SK-N-SH (cell line): ENCODE measurements at regions not wholly inside any gene's neighbourhood (a gene's known extent, or its start where the extent isn't known, plus 50 kb on each side); places are given as distances from the start of the nearest gene placed in this dataset.
"Not testable (repeated sequence)": the region's sequence is repeated elsewhere in the genome, so short reads cannot be mapped to it uniquely, and the experiment has no call there.

Experiments used
- CTCF ChIA-PET: fragments of 300-600, 350-600 bp; formaldehyde crosslinking; extraction: SDS; loops from one replicate; lab custom pipeline; 2021; lab: Yijun Ruan, JAX
- POLR2A ChIA-PET: fragments of 350-600 bp; sonication (Branson Sonifier 250); formaldehyde crosslinking; extraction: SDS; loops from one replicate; lab custom pipeline; 2020; ENCODE audit warnings: antibody characterized with exemption, inconsistent platforms; lab: Yijun Ruan, JAX
- DNase-seq: peaks from one replicate; pipeline ENCODE4 v3.0.0; 2012
- H2AFZ ChIP-seq: fragments of 200-600 bp; sonication (generic); 2 replicates; pipeline ENCODE4 v1.8.1; 2016; ENCODE audit warnings: antibody characterized with exemption, mild to moderate bottlenecking, low read depth
- H3F3A ChIP-seq: fragments of 200-600 bp; sonication (generic); replicated peaks from 2 replicates; pipeline ENCODE3; 2016; ENCODE audit warnings: antibody characterized with exemption, mild to moderate bottlenecking; ENCODE audit not compliant: insufficient read depth
- H3K27ac ChIP-seq, 2 experiments: fragments of 200-500 bp in 1 of 2; fragments of 200-600 bp in 1 of 2; sonication (Bioruptor generic) in 1 of 2; sonication (generic), shearing (Covaris generic) in 1 of 2; 2 replicates each; pipeline versions ENCODE4 v1.5.1 to v1.6.1; 2014 to 2016; ENCODE audit warnings: low read depth in 2 of 2, inconsistent platforms in 1 of 2, low read length in 1 of 2, mild to moderate bottlenecking in 1 of 2, mixed read lengths in 1 of 2
- H3K27me3 ChIP-seq: fragments of 200-600 bp; sonication (generic), shearing (Covaris generic); 2 replicates; pipeline ENCODE4 v1.6.1; 2016; ENCODE audit warnings: mixed run types; ENCODE audit not compliant: insufficient read depth
- H3K36me3 ChIP-seq, 2 experiments: fragments of 200-500 bp in 1 of 2; fragments of 200-600 bp in 1 of 2; sonication (Bioruptor generic) in 1 of 2; sonication (generic) in 1 of 2; replicated peaks in 1 of 2; 2 replicates each; pipeline versions ENCODE3 to v1.5.1; 2014 to 2016; ENCODE audit warnings: low read length in 1 of 2, mild to moderate bottlenecking in 1 of 2; ENCODE audit not compliant: insufficient read depth in 2 of 2, control insufficient read depth in 1 of 2
- H3K4me1 ChIP-seq, 2 experiments: fragments of 200-500 bp in 1 of 2; fragments of 200-600 bp in 1 of 2; sonication (Bioruptor generic) in 1 of 2; sonication (generic), shearing (Covaris generic) in 1 of 2; 2 replicates each; pipeline versions ENCODE4 v1.5.1 to v1.6.1; 2014 to 2016; ENCODE audit warnings: low read depth in 1 of 2, low read length in 1 of 2, mixed run types in 1 of 2; ENCODE audit not compliant: insufficient read depth in 2 of 2, control insufficient read depth in 1 of 2
- H3K4me2 ChIP-seq: fragments of 200-600 bp; sonication (generic), shearing (Covaris generic); 2 replicates; pipeline ENCODE4 v1.6.1; 2017; ENCODE audit warnings: mixed run types
- H3K4me3 ChIP-seq, 2 experiments: fragments of 200-500 bp in 1 of 2; fragments of 200-600 bp in 1 of 2; sonication (Bioruptor generic) in 1 of 2; sonication (generic), shearing (Covaris generic) in 1 of 2; 2 replicates each; pipeline versions ENCODE4 v1.5.1 to v1.8.1; 2014 to 2016; ENCODE audit warnings: low read depth in 2 of 2, inconsistent platforms in 1 of 2, low read length in 1 of 2, mild to moderate bottlenecking in 1 of 2, mixed read lengths in 1 of 2, moderate library complexity in 1 of 2
- H3K79me2 ChIP-seq: fragments of 200-600 bp; sonication (generic); 2 replicates; pipeline ENCODE4 v1.8.1; 2017; ENCODE audit warnings: mild to moderate bottlenecking; ENCODE audit not compliant: insufficient read depth
- H3K9ac ChIP-seq: fragments of 200-600 bp; sonication (generic); 2 replicates; pipeline ENCODE4 v1.6.1; 2017; ENCODE audit warnings: mixed run types
- H3K9me2 ChIP-seq: fragments of 200-600 bp; sonication (generic); 2 replicates; pipeline ENCODE4 v1.6.1; 2017; ENCODE audit warnings: mixed run types
- H3K9me3 ChIP-seq: fragments of 200-600 bp; sonication (generic); 2 replicates; pipeline ENCODE4 v1.6.1; 2017; ENCODE audit warnings: mixed run types, mild to moderate bottlenecking, moderate library complexity
- H4K20me1 ChIP-seq: fragments of 200-600 bp; sonication (generic); 2 replicates; pipeline ENCODE4 v1.6.1; 2017; ENCODE audit warnings: mild to moderate bottlenecking, mixed run types; ENCODE audit not compliant: insufficient read depth
- CTCF ChIP-seq: fragments of 200-600 bp; sonication (generic); IDR thresholded peaks from 2 replicates; pipeline ENCODE4 v1.6.1; 2017; ENCODE audit warnings: antibody characterized with exemption, mild to moderate bottlenecking, moderate library complexity
- ELF1 ChIP-seq: IDR thresholded peaks from 2 replicates; pipeline ENCODE4 v1.4.0; 2012
- EP300 ChIP-seq, 2 experiments: IDR thresholded peaks; 2 replicates each; pipeline versions ENCODE4 v1.4.0 to v1.6.1; 2012; ENCODE audit warnings: borderline replicate concordance in 1 of 2, low read depth in 1 of 2, low read length in 1 of 2
- FOSL2 ChIP-seq: IDR thresholded peaks from 2 replicates; pipeline ENCODE4 v1.4.0; 2012; ENCODE audit warnings: low read depth, mild to moderate bottlenecking, moderate library complexity, borderline replicate concordance
- MXI1 ChIP-seq: IDR thresholded peaks from 2 replicates; pipeline ENCODE4 v1.6.1; 2012; ENCODE audit warnings: mild to moderate bottlenecking, low read depth, low read length, improper control_type of control experiment
- NRF1 ChIP-seq: IDR thresholded peaks from 2 replicates; pipeline ENCODE4 v1.6.1; 2012; ENCODE audit warnings: low read depth, mild to moderate bottlenecking, low read length
- PBX3 ChIP-seq: IDR thresholded peaks from 2 replicates; pipeline ENCODE4; 2012
- RCOR1 ChIP-seq: fragments of 150-350 bp; IDR thresholded peaks from 2 replicates; pipeline ENCODE4 v1.6.1; 2017; ENCODE audit warnings: antibody characterized with exemption, low read length
- SIN3A ChIP-seq: IDR thresholded peaks from 2 replicates; pipeline ENCODE4 v1.6.1; 2012; ENCODE audit warnings: low read depth, mild to moderate bottlenecking, low read length, moderate library complexity, borderline replicate concordance
- TAF1 ChIP-seq: IDR thresholded peaks from 2 replicates; pipeline ENCODE4 v1.6.1; 2012; ENCODE audit warnings: low read depth, mild to moderate bottlenecking, low read length, moderate library complexity, borderline replicate concordance
- TEAD4 ChIP-seq: IDR thresholded peaks from 2 replicates; pipeline ENCODE4 v1.4.0; 2012; ENCODE audit warnings: mild to moderate bottlenecking, borderline replicate concordance; ENCODE audit not compliant: insufficient read depth
- USF1 ChIP-seq: IDR thresholded peaks from 2 replicates; pipeline ENCODE4 v1.4.0; 2012; ENCODE audit warnings: low read depth, borderline replicate concordance
- ZBTB33 ChIP-seq: IDR thresholded peaks from 2 replicates; pipeline ENCODE4 v1.4.0; 2012; ENCODE audit warnings: low read depth, borderline replicate concordance
- WGBS: methylation state at CpG from one replicate; pipeline ENCODE4 v1.1.6; 2017; ENCODE audit warnings: low lambda C conversion rate; 5-methylcytosine and 5-hydroxymethylcytosine counted together

GRCh38 chr2:47698436-47698972 lies 84.4 kb upstream of the MSH6 start:
- POLR2A ChIA-PET, result not testable (repeated sequence)
- WGBS, result 19% methylated on average over 4 of the region's 4 CpGs

GRCh38 chr2:47697681-47698435 lies 85.1 kb upstream of the MSH6 start:
- H3F3A ChIP-seq, H3K27ac ChIP-seq, H3K79me2 ChIP-seq, POLR2A ChIA-PET, H3K4me2 ChIP-seq, H3K4me1 ChIP-seq, H3K27me3 ChIP-seq, H3K9ac ChIP-seq, H2AFZ ChIP-seq, H3K4me3 ChIP-seq, H3K9me3 ChIP-seq, H4K20me1 ChIP-seq, H3K36me3 ChIP-seq, DNase-seq, H3K9me2 ChIP-seq: not testable (repeated sequence)
- WGBS, result 73% methylated on average over 14 of the region's 14 CpGs
- CTCF ChIA-PET, result interaction anchor here (0.8 to 1.1 kb wide), 2 partner anchors 13 to 37 kb away, joined by 3 to 4 read pairs; no protein-coding TSS in a partner anchor

More at GRCh38 chr2:47698436-47698972, 84.4 kb upstream of the MSH6 start:
- H3K9me3 ChIP-seq, H3K9me2 ChIP-seq, H3K4me3 ChIP-seq, H3K4me2 ChIP-seq, H4K20me1 ChIP-seq, H3K4me1 ChIP-seq, H3K27me3 ChIP-seq, H3F3A ChIP-seq, H3K36me3 ChIP-seq, H3K79me2 ChIP-seq, H3K27ac ChIP-seq: not testable (repeated sequence)
- TF ChIP-seq RCOR1, result peak; percentile 68
- TF ChIP-seq, all 33 proteins: peak for 1; not testable (repeated sequence) for 32
- not testable (repeated sequence) for H3K9ac ChIP-seq, DNase-seq, H2AFZ ChIP-seq
- CTCF ChIA-PET, result interaction anchor here (0.8 kb wide), 1 partner anchor 13 kb away, joined by 4 read pairs; no protein-coding TSS in a partner anchor

GRCh38 chr2:47697000-47697601 lies 85.8 kb upstream of the MSH6 start:
- Histone ChIP-seq H4K20me1 (no peaks in the 10 kb centered on the region), H3K27ac (no peak overlapping the region), H3K9ac (no peak overlapping the region), H3K27me3 (no peaks in the 10 kb centered on the region; the same call in 1 of the 2 replicates), H3K9me3 (no peaks in the 10 kb centered on the region; the same call in 1 of the 2 replicates), H3K4me1 (no peaks in the 10 kb centered on the region; a peak in 1 of 4 replicates), H2AFZ (no peak overlapping the region), H3K4me2 (no peak overlapping the region), H3F3A (no peaks in the 10 kb centered on the region), H3K36me3 (no peaks in the 10 kb centered on the region), H3K4me3 (no peak overlapping the region), H3K79me2 (no peaks in the 10 kb centered on the region), H3K9me2 (no peaks in the 10 kb centered on the region)
- ChIA-PET POLR2A (no interaction called here), CTCF (interaction anchor here (0.9 to 1.1 kb wide), 2 partner anchors 38 to 43 kb away, joined by 3 to 4 read pairs; no protein-coding TSS in a partner anchor)
- WGBS, result 67% methylated on average over 12 of the region's 12 CpGs
- no peak for DNase-seq
- TF ChIP-seq USF1 (no peak), PBX3 (no peak), CTCF (no peak), MXI1 (no peak), ZBTB33 (no peak), NRF1 (no peak), RCOR1 (no peak), TAF1 (no peak), SIN3A (no peak), EP300 (IDR thresholded peaks at IDR 0.05; ENCODE audit: borderline replicate concordance in 1 of 2, low read depth in 1 of 2, low read length in 1 of 2) (no peak), ELF1 (no peak), TEAD4 (no peak), FOSL2 (no peak)
